H9 (cell line): ENCODE measurements at regions not wholly inside any gene's neighbourhood (a gene's known extent, or its start where the extent isn't known, plus 50 kb on each side); places are given as distances from the start of the nearest gene placed in this dataset.

Experiments
- DNase-seq: peaks from one replicate; pipeline ENCODE4 v3.0.0-alpha.2; 2017
- H2AFZ ChIP-seq: one replicate; pipeline ENCODE4 v1.6.1; 2013; ENCODE audit warnings: mild to moderate bottlenecking, low read length, control low read depth, moderate library complexity
- H2AK5ac ChIP-seq: 2 replicates; pipeline ENCODE4 v1.6.1; 2013; ENCODE audit warnings: low read length, control low read depth, mixed read lengths; ENCODE audit not compliant: insufficient read length
- H2BK120ac ChIP-seq: one replicate; pipeline ENCODE4 v1.6.1; 2013; ENCODE audit warnings: low read depth, mild to moderate bottlenecking, low read length, control low read depth, inconsistent platforms; ENCODE audit not compliant: poor library complexity, severe bottlenecking
- H2BK12ac ChIP-seq: 2 replicates; pipeline ENCODE4 v1.6.1; 2013; ENCODE audit warnings: low read length, control low read depth, mixed read lengths, low read depth; ENCODE audit not compliant: insufficient read length
- H2BK15ac ChIP-seq: 2 replicates; pipeline ENCODE4 v1.6.1; 2013; ENCODE audit warnings: low read depth, low read length, control low read depth
- H2BK20ac ChIP-seq: one replicate; pipeline ENCODE4 v1.6.1; 2013; ENCODE audit warnings: low read depth, mild to moderate bottlenecking, low read length, control low read depth, inconsistent platforms; ENCODE audit not compliant: poor library complexity, severe bottlenecking
- H2BK5ac ChIP-seq: 2 replicates; pipeline ENCODE4 v1.6.1; 2013; ENCODE audit warnings: low read length, control low read depth, mixed read lengths; ENCODE audit not compliant: insufficient read length
- H3K14ac ChIP-seq: 2 replicates; pipeline ENCODE4 v1.6.1; 2013; ENCODE audit warnings: low read length, control low read depth; ENCODE audit not compliant: insufficient read depth
- H3K18ac ChIP-seq: 2 replicates; pipeline ENCODE4 v1.6.1; 2013; ENCODE audit warnings: low read depth, mild to moderate bottlenecking, mixed read lengths, low read length, control low read depth; ENCODE audit not compliant: insufficient read length
- H3K23ac ChIP-seq: 2 replicates; pipeline ENCODE4 v1.6.1; 2013; ENCODE audit warnings: low read length, control low read depth, mixed read lengths, low read depth; ENCODE audit not compliant: insufficient read length
- H3K23me2 ChIP-seq: 2 replicates; pipeline ENCODE4 v1.6.1; 2013; ENCODE audit warnings: low read depth, mild to moderate bottlenecking, mixed read lengths, low read length, control low read depth; ENCODE audit not compliant: insufficient read length, poor library complexity, severe bottlenecking
- H3K27ac ChIP-seq: 2 replicates; pipeline ENCODE4 v1.5.1; 2013; ENCODE audit warnings: low read length, control low read depth, mixed read lengths, low read depth; ENCODE audit not compliant: insufficient read length
- H3K27me3 ChIP-seq: 2 replicates; pipeline ENCODE4 v1.6.1; 2013; ENCODE audit warnings: low read length, control low read depth, inconsistent platforms; ENCODE audit not compliant: insufficient read depth
- H3K4ac ChIP-seq: 2 replicates; pipeline ENCODE4 v1.6.1; 2013; ENCODE audit warnings: low read depth, mild to moderate bottlenecking, control low read depth, inconsistent platforms, low read length, moderate library complexity
- H3K4me1 ChIP-seq: 2 replicates; pipeline ENCODE4 v1.6.1; 2013; ENCODE audit warnings: low read length, control low read depth, inconsistent platforms; ENCODE audit not compliant: insufficient read depth
- H3K4me2 ChIP-seq: 2 replicates; pipeline ENCODE4 v1.6.1; 2013; ENCODE audit warnings: low read length, control low read depth, mixed read lengths; ENCODE audit not compliant: insufficient read length, insufficient read depth
- H3K56ac ChIP-seq: 2 replicates; pipeline ENCODE4 v1.6.1; 2013; ENCODE audit warnings: low read depth, mild to moderate bottlenecking, mixed read lengths, low read length, control low read depth; ENCODE audit not compliant: insufficient read length
- H3K79me1 ChIP-seq: 2 replicates; pipeline ENCODE4 v1.6.1; 2013; ENCODE audit warnings: low read depth, mild to moderate bottlenecking, moderate library complexity, low read length, control low read depth, inconsistent platforms; ENCODE audit not compliant: insufficient read depth, poor library complexity, severe bottlenecking
- H3K79me2 ChIP-seq: 2 replicates; pipeline ENCODE4 v1.6.1; 2013; ENCODE audit warnings: low read length, control low read depth, inconsistent platforms; ENCODE audit not compliant: insufficient read depth
- H3K9ac ChIP-seq: 2 replicates; pipeline ENCODE4 v1.6.1; 2013; ENCODE audit warnings: low read length, control low read depth, mixed read lengths; ENCODE audit not compliant: insufficient read length; ENCODE audit errors: extremely low read depth
- H3K9me3 ChIP-seq: one replicate; pipeline ENCODE4 v1.6.1; 2013; ENCODE audit warnings: low read depth, low read length, inconsistent platforms; ENCODE audit not compliant: control insufficient read depth
- H3T11ph ChIP-seq: one replicate; pipeline ENCODE4 v1.6.1; 2013; ENCODE audit warnings: mild to moderate bottlenecking, low read length, control low read depth, inconsistent platforms
- H4K20me1 ChIP-seq: one replicate; pipeline ENCODE4 v1.6.1; 2013; ENCODE audit not compliant: control insufficient read depth, insufficient read length, insufficient read depth
- H4K5ac ChIP-seq: 2 replicates; pipeline ENCODE4 v1.6.1; 2013; ENCODE audit warnings: low read depth, mild to moderate bottlenecking, mixed read lengths, low read length, control low read depth; ENCODE audit not compliant: insufficient read length
- H4K8ac ChIP-seq: replicated peaks from 2 replicates; pipeline ENCODE4 v1.6.1; 2013; ENCODE audit warnings: low read length, control low read depth, mixed read lengths, low read depth; ENCODE audit not compliant: insufficient read length
- H4K91ac ChIP-seq: 2 replicates; pipeline ENCODE4 v1.6.1; 2013; ENCODE audit warnings: low read depth, mild to moderate bottlenecking, moderate library complexity, mixed read lengths, low read length, control low read depth; ENCODE audit not compliant: insufficient read length
- H3K27ac Mint-ChIP-seq, 3 experiments: 2 replicates in 2 of 3; 3 replicates in 1 of 3; pipeline ENCODE4 v1.8.0; 2020 to 2021; ENCODE audit warnings: mixed read lengths in 3 of 3, mild to moderate bottlenecking in 1 of 3, moderate library complexity in 1 of 3
- H3K27me3 Mint-ChIP-seq: 2 replicates; pipeline ENCODE4 v1.8.0; 2021; ENCODE audit warnings: low read depth, mild to moderate bottlenecking, moderate library complexity, mixed read lengths
- H3K36me3 Mint-ChIP-seq, 3 experiments: 2 replicates in 2 of 3; 3 replicates in 1 of 3; pipeline ENCODE4 v1.8.0; 2020 to 2021; ENCODE audit warnings: low read depth in 3 of 3, mixed read lengths in 3 of 3; ENCODE audit not compliant: insufficient read depth in 1 of 3
- H3K4me1 Mint-ChIP-seq, 2 experiments: 2 replicates each; pipeline ENCODE4 v1.8.0; 2020; ENCODE audit warnings: mixed read lengths in 2 of 2
- H3K4me3 Mint-ChIP-seq, 2 experiments: 2 replicates in 1 of 2; 3 replicates in 1 of 2; pipeline ENCODE4 v1.8.0; 2020 to 2021; ENCODE audit warnings: mild to moderate bottlenecking in 2 of 2, mixed read lengths in 2 of 2, moderate library complexity in 1 of 2
- H3K9me3 Mint-ChIP-seq, 2 experiments: 2 replicates in 1 of 2; 3 replicates in 1 of 2; pipeline ENCODE4 v1.8.0; 2020; ENCODE audit warnings: mild to moderate bottlenecking in 2 of 2, mixed read lengths in 2 of 2, moderate library complexity in 1 of 2
- CTCF ChIP-seq: fragments of 200-600 bp; sonication (generic); conservative IDR thresholded peaks from 3 replicates; pipeline ENCODE4 v1.8.0; 2021; ENCODE audit warnings: antibody characterized with exemption, mild to moderate bottlenecking
- WGBS: extraction: QIAGEN DNeasy Blood & Tissue Kit; methylation state at CpG from one replicate; pipeline ENCODE4 v1.1.7; 2013; ENCODE audit warnings: missing lambda C conversion rate, low lambda C conversion rate, mixed read lengths; ENCODE audit not compliant: insufficient read length; ENCODE audit errors: extremely low coverage; 5-methylcytosine and 5-hydroxymethylcytosine counted together

GRCh38 chr3:153896197-153896596 lies 225.0 kb upstream of the ARHGEF26 start:
- Histone ChIP-seq H3K18ac (no peak overlapping the region), H3T11ph (no peak overlapping the region), H2AFZ (no peak overlapping the region), H3K27me3 (no peaks in the 10 kb centered on the region), H3K4ac (no peak overlapping the region), H4K8ac (no peak overlapping the region), H3K56ac (no peak overlapping the region), H3K23me2 (no peaks in the 10 kb centered on the region), H2BK12ac (no peak overlapping the region), H3K23ac (no peak overlapping the region), H3K4me1 (no peaks in the 10 kb centered on the region), H2BK5ac (no peak overlapping the region), H3K9me3 (no peaks in the 10 kb centered on the region), H4K20me1 (no peaks in the 10 kb centered on the region), H2AK5ac (no peak overlapping the region), H3K79me1 (no peaks in the 10 kb centered on the region), H3K79me2 (no peaks in the 10 kb centered on the region), H3K4me2 (no peak overlapping the region), H4K91ac (no peak overlapping the region), H3K9ac (no peak overlapping the region), H3K27ac (no peak overlapping the region), H3K14ac (no peak overlapping the region), H4K5ac (no peak overlapping the region), H2BK15ac (no peak overlapping the region), H2BK20ac (no peak overlapping the region), H2BK120ac (no peak overlapping the region)
- Mint-ChIP-seq H3K4me3 (no peak overlapping the region), H3K9me3 (no peaks in the 10 kb centered on the region), H3K27ac (no peak overlapping the region), H3K27me3 (no peaks in the 10 kb centered on the region), H3K36me3 (no peaks in the 10 kb centered on the region), H3K4me1 (no peaks in the 10 kb centered on the region; a peak in 1 of 4 replicates)
- no CpG with 5 or more reads among the region's 2 CpGs for WGBS
- TF ChIP-seq CTCF = no peak
- no peak for DNase-seq
